ENCODE measurements at regions not wholly inside any gene's neighbourhood (a gene's known extent, or its start where the extent isn't known, plus 50 kb on each side); places are given as distances from the start of the nearest gene placed in this dataset.

GRCh38 chr13:59326717-59327116, 837.0 kb downstream of the DIAPH3 start:
- Mint-ChIP-seq H3K9me3 (no peaks in the 10 kb centered on the region), H3K27me3 (peaks cover 3% of the 10 kb centered on the region), H3K4me3 (no peak overlapping the region), H3K4me1 (ENCODE audit: low read depth) (no peaks in the 10 kb centered on the region), H3K36me3 (ENCODE audit: low read depth) (no peaks in the 10 kb centered on the region), H3K27ac (no peak overlapping the region)
- CTCF ChIA-PET, result interaction anchor here (1.2 to 2.3 kb wide), 2 partner anchors 9 to 62 kb away, joined by 3 to 7 read pairs; no protein-coding TSS in a partner anchor
- POLR2A ChIA-PET, result no interaction called here
- ATAC-seq (no peak), DNase-seq (no peak)
- TF ChIP-seq CTCF (IDR thresholded peaks at IDR 0.05), result no peak
- intact Hi-C loops (cut with micrococcal nuclease), result no loop called here

- ChIA-PET POLR2A (no interaction called here), CTCF (interaction anchor here (2.5 kb wide), 1 partner anchor 12 kb away, joined by 12 read pairs; no protein-coding TSS in a partner anchor)
- Mint-ChIP-seq H3K36me3 (ENCODE audit: low read depth) (no peaks in the 10 kb centered on the region), H3K27ac (no peak overlapping the region), H3K9me3 (no peaks in the 10 kb centered on the region), H3K4me3 (no peak overlapping the region), H3K4me1 (ENCODE audit: low read depth) (no peaks in the 10 kb centered on the region), H3K27me3 (peaks cover 4% of the 10 kb centered on the region)
- no peak for DNase-seq
- ATAC-seq, result no peak
- TF ChIP-seq CTCF (IDR thresholded peaks at IDR 0.05), result no peak
- intact Hi-C loops (cut with micrococcal nuclease), result no loop called here
Observed at GRCh38 chr13:59330764-59331163, 833.0 kb downstream of the DIAPH3 start.

- H3K4me1 Mint-ChIP-seq (ENCODE audit: low read depth), result no peaks in the 10 kb centered on the region
- CTCF ChIA-PET, result no interaction called here
- no peak overlapping the region for H3K4me3 Mint-ChIP-seq
- no peaks in the 10 kb centered on the region for H3K9me3 Mint-ChIP-seq
- ATAC-seq (no peak), DNase-seq (no peak)
- no peak overlapping the region for H3K27ac Mint-ChIP-seq
- H3K27me3 Mint-ChIP-seq, result peaks cover 4% of the 10 kb centered on the region
- H3K36me3 Mint-ChIP-seq (ENCODE audit: low read depth), result no peaks in the 10 kb centered on the region
- POLR2A ChIA-PET, result no interaction called here
- TF ChIP-seq CTCF (IDR thresholded peaks at IDR 0.05), result no peak
- intact Hi-C loops (cut with micrococcal nuclease), result no loop called here
Observed at GRCh38 chr13:59332966-59333365, 830.8 kb downstream of the DIAPH3 start.

- POLR2A ChIA-PET, result no interaction called here
- Mint-ChIP-seq H3K9me3 (no peaks in the 10 kb centered on the region), H3K36me3 (ENCODE audit: low read depth) (no peaks in the 10 kb centered on the region), H3K27me3 (peaks cover 3% of the 10 kb centered on the region), H3K27ac (no peak overlapping the region), H3K4me1 (ENCODE audit: low read depth) (no peaks in the 10 kb centered on the region), H3K4me3 (no peak overlapping the region)
- intact Hi-C loops (cut with micrococcal nuclease), result no loop called here
- TF ChIP-seq CTCF (IDR thresholded peaks at IDR 0.05), result no peak
- no peak for DNase-seq
- no peak for ATAC-seq
- CTCF ChIA-PET, result no interaction called here
Observed at GRCh38 chr13:59337070-59337469, 826.7 kb downstream of the DIAPH3 start.

- DNase-seq (no peak), ATAC-seq (no peak)
- CTCF ChIA-PET, result no interaction called here
- no peaks in the 10 kb centered on the region for H3K4me1 Mint-ChIP-seq (ENCODE audit: low read depth)
- H3K4me3 Mint-ChIP-seq, result no peak overlapping the region
- H3K36me3 Mint-ChIP-seq (ENCODE audit: low read depth), result no peaks in the 10 kb centered on the region
- no peak for TF ChIP-seq CTCF (IDR thresholded peaks at IDR 0.05)
- peaks cover 2% of the 10 kb centered on the region for H3K27me3 Mint-ChIP-seq
- intact Hi-C loops (cut with micrococcal nuclease), result no loop called here
- POLR2A ChIA-PET, result no interaction called here
- H3K9me3 Mint-ChIP-seq, result no peaks in the 10 kb centered on the region
- H3K27ac Mint-ChIP-seq, result no peak overlapping the region
Observed at GRCh38 chr13:59340151-59340550, 823.6 kb downstream of the DIAPH3 start.

All from activated CD8-positive, alpha-beta T cell treated with anti-CD3 and anti-CD28 coated beads for 36 hours (primary cell).